Breast epithelium (tissue), 4 donors: ENCODE measurements at regions not wholly inside any gene's neighbourhood (a gene's known extent, or its start where the extent isn't known, plus 50 kb on each side); places are given as distances from the start of the nearest gene placed in this dataset.

Experiments
- DNase-seq, 2 donors: peaks; one replicate each; pipeline ENCODE4 v3.0.0-alpha.2; 2019; ENCODE audit warnings: low spot score in 2 of 2
- H3K27ac ChIP-seq, 2 donors: fragments of 200-600 bp; sonication (generic) in 1 of 2; one replicate each; pipeline ENCODE4 v1.5.1; 2016 to 2019; ENCODE audit warnings: mild to moderate bottlenecking in 1 of 2
- H3K27me3 ChIP-seq, 2 donors: fragments of 200-600 bp; sonication (generic) in 1 of 2; one replicate each; pipeline versions ENCODE4 v1.5.1 to v1.6.0; 2017 to 2019; ENCODE audit warnings: control low read depth in 1 of 2, mild to moderate bottlenecking in 1 of 2
- H3K36me3 ChIP-seq: fragments of 200-600 bp; one replicate; pipeline ENCODE4 v1.5.1; 2019
- H3K4me1 ChIP-seq, 2 donors: fragments of 200-600 bp; sonication (generic); one replicate each; pipeline ENCODE4 v1.5.1; 2016 to 2019; ENCODE audit warnings: control low read depth in 1 of 2
- H3K4me3 ChIP-seq, 3 donors: fragments of 200-600 bp; sonication (generic); 1 replicate in 2 of 3; 2 replicates in 1 of 3; pipeline ENCODE4 v1.5.1; 2016 to 2019; ENCODE audit warnings: mild to moderate bottlenecking in 3 of 3, moderate library complexity in 2 of 3
- H3K9me3 ChIP-seq, 2 donors: fragments of 200-600 bp; sonication (generic) in 1 of 2; one replicate each; pipeline ENCODE4 v1.5.1; 2016 to 2019; ENCODE audit warnings: control low read depth in 1 of 2
- CTCF ChIP-seq, 3 donors: fragments of 450-650 bp; IDR thresholded peaks; one replicate each; pipeline ENCODE4 v1.5.1; 2016 to 2017; ENCODE audit warnings: antibody characterized with exemption in 3 of 3, mild to moderate bottlenecking in 3 of 3, moderate library complexity in 3 of 3
- POLR2A ChIP-seq: fragments of 450-650 bp; IDR thresholded peaks from one replicate; pipeline ENCODE4 v1.6.1; 2016; ENCODE audit warnings: antibody characterized with exemption, mild to moderate bottlenecking, moderate library complexity
- POLR2AphosphoS5 ChIP-seq, 3 donors: sonication (generic); formaldehyde crosslinking; IDR thresholded peaks; one replicate each; pipeline ENCODE4 v1.6.1; 2017; ENCODE audit warnings: antibody characterized with exemption in 3 of 3
- intact Hi-C: fragments of 100-400 bp; cut with DNase I; formaldehyde crosslinking; loops from one replicate; pipeline ENCODE4 v1.15.1; 2023; ENCODE audit warnings: low total_unique reads

GRCh38 chr11:116226731-116227130, 546.1 kb downstream of the BUD13 start:
- H3K4me3 ChIP-seq: no peak overlapping the region
- DNase-seq: no peak
- H3K4me1 ChIP-seq: no peaks in the 10 kb centered on the region
- no peak overlapping the region for H3K27ac ChIP-seq
- no peaks in the 10 kb centered on the region for H3K27me3 ChIP-seq
- H3K36me3 ChIP-seq: no peaks in the 10 kb centered on the region
- H3K9me3 ChIP-seq: no peaks in the 10 kb centered on the region
- no peak for TF ChIP-seq POLR2AphosphoS5 (IDR thresholded peaks at IDR 0.05)
- intact Hi-C loops: no loop called here

- H3K4me1 ChIP-seq: no peaks in the 10 kb centered on the region
- no peak for DNase-seq
- H3K36me3 ChIP-seq: no peaks in the 10 kb centered on the region
- H3K27ac ChIP-seq: no peak overlapping the region
- TF ChIP-seq POLR2AphosphoS5 (IDR thresholded peaks at IDR 0.05) (no peak), POLR2A (no peak), CTCF (IDR thresholded peaks at IDR 0.05) (no peak)
- no peaks in the 10 kb centered on the region for H3K27me3 ChIP-seq
- H3K9me3 ChIP-seq: no peaks in the 10 kb centered on the region
- intact Hi-C loops: no loop called here
- H3K4me3 ChIP-seq: no peak overlapping the region
Measured at GRCh38 chr11:116225784-116226585, 546.8 kb downstream of the BUD13 start.

- DNase-seq: no peak
- TF ChIP-seq CTCF (IDR thresholded peaks at IDR 0.05) (no peak), POLR2A (no peak), POLR2AphosphoS5 (IDR thresholded peaks at IDR 0.05) (no peak)
- H3K9me3 ChIP-seq: no peaks in the 10 kb centered on the region
- no peak overlapping the region for H3K4me3 ChIP-seq
- intact Hi-C loops: no loop called here
- H3K36me3 ChIP-seq: no peaks in the 10 kb centered on the region
- H3K27me3 ChIP-seq: no peaks in the 10 kb centered on the region
- no peaks in the 10 kb centered on the region for H3K4me1 ChIP-seq
- peak overlapping the region in 1 of 2 donors; percentile 53 for H3K27ac ChIP-seq
Measured at GRCh38 chr11:116225236-116225635, 547.6 kb downstream of the BUD13 start.

GRCh38 chr11:116224889-116225200, 547.9 kb downstream of the BUD13 start:
- H3K9me3 ChIP-seq: no peaks in the 10 kb centered on the region
- H3K36me3 ChIP-seq: no peaks in the 10 kb centered on the region
- H3K4me3 ChIP-seq: no peak overlapping the region
- TF ChIP-seq POLR2A (no peak), CTCF (IDR thresholded peaks at IDR 0.05) (no peak), POLR2AphosphoS5 (IDR thresholded peaks at IDR 0.05) (no peak)
- no peak for DNase-seq
- no peaks in the 10 kb centered on the region for H3K4me1 ChIP-seq
- H3K27ac ChIP-seq: peak overlapping the region in 1 of 2 donors; percentile 53
- intact Hi-C loops: no loop called here
- H3K27me3 ChIP-seq: no peaks in the 10 kb centered on the region

GRCh38 chr11:116224154-116224888, 548.5 kb downstream of the BUD13 start:
- peaks cover 0 to 5% of the 10 kb centered on the region in 2 donors for H3K4me1 ChIP-seq
- no peak for DNase-seq
- H3K27ac ChIP-seq: no peak overlapping the region
- no peaks in the 10 kb centered on the region for H3K27me3 ChIP-seq
- intact Hi-C loops: no loop called here
- TF ChIP-seq POLR2AphosphoS5 (IDR thresholded peaks at IDR 0.05): no peak
- no peak for TF ChIP-seq POLR2A
- TF ChIP-seq CTCF (IDR thresholded peaks at IDR 0.05): peak in 2 of 3 donors; percentile 51 to 55
- no peak overlapping the region for H3K4me3 ChIP-seq
- no peaks in the 10 kb centered on the region for H3K9me3 ChIP-seq
- H3K36me3 ChIP-seq: no peaks in the 10 kb centered on the region
